ENCODE measurements at regions not wholly inside any gene's neighbourhood (a gene's known extent, or its start where the extent isn't known, plus 50 kb on each side); places are given as distances from the start of the nearest gene placed in this dataset.
"Not testable (repeated sequence)": the region's sequence is repeated elsewhere in the genome, so short reads cannot be mapped to it uniquely, and the experiment has no call there.

DNA sequence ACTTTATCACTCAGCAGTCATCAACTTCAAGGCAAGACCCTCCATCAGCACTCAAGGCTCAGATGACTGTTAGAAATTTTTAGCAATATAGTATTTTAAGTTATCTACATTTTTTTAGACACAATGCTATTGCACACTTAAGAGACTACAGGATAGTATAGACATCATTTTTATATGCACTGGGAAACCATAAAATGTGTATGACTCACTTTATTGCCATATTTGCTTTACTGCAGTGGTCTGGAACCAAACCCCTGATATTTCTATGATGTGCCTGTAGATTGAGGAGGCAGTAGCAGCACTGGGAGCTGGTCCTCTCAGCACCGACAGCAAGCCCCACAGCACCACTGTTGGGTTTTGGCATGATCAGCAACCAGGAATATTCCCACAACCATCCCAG, 264.8 kb upstream of the HNRNPA3 start:
- no peak overlapping the region for H3K4me3 ChIP-seq (ENCODE audit: severe bottlenecking)
- TF ChIP-seq, protein P1, sequence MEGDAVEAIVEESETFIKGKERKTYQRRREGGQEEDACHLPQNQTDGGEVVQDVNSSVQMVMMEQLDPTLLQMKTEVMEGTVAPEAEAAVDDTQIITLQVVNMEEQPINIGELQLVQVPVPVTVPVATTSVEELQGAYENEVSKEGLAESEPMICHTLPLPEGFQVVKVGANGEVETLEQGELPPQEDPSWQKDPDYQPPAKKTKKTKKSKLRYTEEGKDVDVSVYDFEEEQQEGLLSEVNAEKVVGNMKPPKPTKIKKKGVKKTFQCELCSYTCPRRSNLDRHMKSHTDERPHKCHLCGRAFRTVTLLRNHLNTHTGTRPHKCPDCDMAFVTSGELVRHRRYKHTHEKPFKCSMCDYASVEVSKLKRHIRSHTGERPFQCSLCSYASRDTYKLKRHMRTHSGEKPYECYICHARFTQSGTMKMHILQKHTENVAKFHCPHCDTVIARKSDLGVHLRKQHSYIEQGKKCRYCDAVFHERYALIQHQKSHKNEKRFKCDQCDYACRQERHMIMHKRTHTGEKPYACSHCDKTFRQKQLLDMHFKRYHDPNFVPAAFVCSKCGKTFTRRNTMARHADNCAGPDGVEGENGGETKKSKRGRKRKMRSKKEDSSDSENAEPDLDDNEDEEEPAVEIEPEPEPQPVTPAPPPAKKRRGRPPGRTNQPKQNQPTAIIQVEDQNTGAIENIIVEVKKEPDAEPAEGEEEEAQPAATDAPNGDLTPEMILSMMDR (IDR thresholded peaks at IDR 0.05; ENCODE audit: poor library complexity, severe bottlenecking): no peak
- H3K9me3 ChIP-seq (ENCODE audit: severe bottlenecking): no peaks in the 10 kb centered on the region
- no peak overlapping the region for H3K27ac ChIP-seq (ENCODE audit: poor library complexity, severe bottlenecking)
- DNase-seq (ENCODE audit: low spot score) (no peak), ATAC-seq (ENCODE audit: low read depth) (no peak)
- H3K36me3 ChIP-seq (ENCODE audit: low read depth): no peaks in the 10 kb centered on the region
- H3K27me3 ChIP-seq (ENCODE audit: insufficient read depth, poor library complexity, severe bottlenecking): peaks cover 3% of the 10 kb centered on the region
- H3K4me1 ChIP-seq (ENCODE audit: insufficient read depth, poor library complexity, severe bottlenecking): no peaks in the 10 kb centered on the region

DNA sequence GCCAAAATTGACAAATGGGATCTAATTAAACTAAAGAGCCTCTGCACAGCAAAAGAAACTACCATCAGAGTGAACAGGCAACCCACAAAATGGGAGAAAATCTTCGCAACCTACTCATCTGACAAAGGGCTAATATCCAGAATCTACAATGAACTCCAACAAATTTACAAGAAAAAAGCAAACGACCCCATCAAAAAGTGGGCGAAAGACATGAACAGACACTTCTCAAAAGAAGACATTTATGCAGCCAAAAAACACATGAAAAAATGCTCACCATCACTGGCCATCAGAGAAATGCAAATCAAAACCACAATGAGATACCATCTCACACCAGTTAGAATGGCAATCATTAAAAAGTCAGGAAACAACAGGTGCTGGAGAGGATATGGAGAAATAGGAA, 261.4 kb upstream of the HNRNPA3 start:
- not testable (repeated sequence) for H3K27me3 ChIP-seq (ENCODE audit: insufficient read depth, poor library complexity, severe bottlenecking); H3K4me1 ChIP-seq (ENCODE audit: insufficient read depth, poor library complexity, severe bottlenecking); DNase-seq (ENCODE audit: low spot score); H3K4me3 ChIP-seq (ENCODE audit: severe bottlenecking); H3K9me3 ChIP-seq (ENCODE audit: severe bottlenecking); H3K27ac ChIP-seq (ENCODE audit: poor library complexity, severe bottlenecking); H3K36me3 ChIP-seq (ENCODE audit: low read depth); ATAC-seq (ENCODE audit: low read depth)

DNA sequence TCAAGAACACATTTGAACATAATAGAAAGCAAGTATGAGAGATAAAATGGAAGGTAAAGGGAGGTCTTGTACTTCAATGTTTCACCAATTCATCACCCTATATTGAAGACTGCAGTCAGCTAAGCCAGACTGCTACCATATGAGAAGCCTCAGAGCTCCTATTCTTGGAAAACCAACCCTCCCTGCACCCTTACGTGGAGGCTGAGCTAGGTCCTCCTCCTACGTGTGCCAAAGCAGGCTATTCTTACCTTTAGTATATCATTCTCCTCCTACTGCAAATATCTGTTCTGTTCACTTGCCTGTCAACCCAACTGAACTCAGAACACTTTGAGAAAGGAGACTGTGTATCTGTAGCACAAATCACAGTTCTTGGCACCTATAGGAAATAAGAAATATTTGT, 255.8 kb upstream of the HNRNPA3 start:
- no peak overlapping the region for H3K4me3 ChIP-seq (ENCODE audit: severe bottlenecking)
- H3K4me1 ChIP-seq (ENCODE audit: insufficient read depth, poor library complexity, severe bottlenecking): no peaks in the 10 kb centered on the region
- no peak for DNase-seq (ENCODE audit: low spot score)
- no peak for ATAC-seq (ENCODE audit: low read depth)
- TF ChIP-seq, protein P1 (IDR thresholded peaks at IDR 0.05; ENCODE audit: poor library complexity, severe bottlenecking): no peak
- H3K36me3 ChIP-seq (ENCODE audit: low read depth): no peaks in the 10 kb centered on the region
- peaks cover 11% of the 10 kb centered on the region for H3K27me3 ChIP-seq (ENCODE audit: insufficient read depth, poor library complexity, severe bottlenecking)
- no peaks in the 10 kb centered on the region for H3K9me3 ChIP-seq (ENCODE audit: severe bottlenecking)
- H3K27ac ChIP-seq (ENCODE audit: poor library complexity, severe bottlenecking): no peak overlapping the region

DNA sequence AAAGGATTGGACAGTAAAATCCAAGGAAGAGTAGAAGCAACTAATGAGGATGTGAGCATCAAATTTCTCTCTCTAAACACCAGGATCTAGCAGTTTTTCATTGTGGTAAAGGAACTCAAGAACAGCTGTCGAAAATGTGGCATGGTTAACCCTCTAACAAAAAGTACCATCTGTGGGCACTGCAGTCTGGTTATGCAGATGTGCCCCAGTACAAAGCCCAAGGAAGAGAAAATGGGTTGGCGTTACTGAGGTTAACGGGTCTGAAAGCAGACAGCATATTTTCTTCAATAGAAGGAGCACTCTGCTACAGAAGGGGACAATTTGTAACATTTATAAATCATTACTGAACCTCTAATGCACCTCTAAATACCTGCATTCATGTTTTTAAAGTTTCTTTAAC, 253.0 kb upstream of the HNRNPA3 start:
- DNase-seq (ENCODE audit: low spot score) (no peak), ATAC-seq (ENCODE audit: low read depth) (no peak)
- Histone ChIP-seq H3K27me3 (ENCODE audit: insufficient read depth, poor library complexity, severe bottlenecking) (peaks cover 19% of the 10 kb centered on the region), H3K36me3 (ENCODE audit: low read depth) (no peaks in the 10 kb centered on the region), H3K4me3 (ENCODE audit: severe bottlenecking) (no peak overlapping the region), H3K4me1 (ENCODE audit: insufficient read depth, poor library complexity, severe bottlenecking) (no peaks in the 10 kb centered on the region), H3K27ac (ENCODE audit: poor library complexity, severe bottlenecking) (no peak overlapping the region), H3K9me3 (ENCODE audit: severe bottlenecking) (no peaks in the 10 kb centered on the region)
- TF ChIP-seq, protein P1 (IDR thresholded peaks at IDR 0.05; ENCODE audit: poor library complexity, severe bottlenecking): no peak

DNA sequence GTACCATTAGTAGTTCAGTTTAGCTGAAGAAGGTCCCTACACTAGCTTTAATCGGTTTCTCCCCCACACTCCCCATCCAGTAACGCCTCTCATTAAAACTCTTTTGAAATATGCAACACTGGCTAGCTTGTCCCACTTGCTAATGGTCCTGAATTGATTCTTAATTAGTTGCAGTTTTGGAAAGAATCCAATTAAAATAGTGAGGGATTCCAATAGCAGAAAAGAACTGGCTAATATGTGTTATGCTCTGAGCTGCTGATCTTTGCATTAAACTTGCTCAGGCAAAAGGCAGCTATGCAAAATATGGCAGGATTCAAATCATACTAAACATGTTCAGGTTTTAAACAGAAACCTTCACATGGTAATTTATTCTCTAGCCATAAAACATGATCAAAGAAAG, 252.5 kb upstream of the HNRNPA3 start:
- ATAC-seq (ENCODE audit: low read depth) (no peak), DNase-seq (ENCODE audit: low spot score) (no peak)
- Histone ChIP-seq H3K36me3 (ENCODE audit: low read depth) (no peaks in the 10 kb centered on the region), H3K27me3 (ENCODE audit: insufficient read depth, poor library complexity, severe bottlenecking) (peaks cover 16% of the 10 kb centered on the region), H3K4me1 (ENCODE audit: insufficient read depth, poor library complexity, severe bottlenecking) (no peaks in the 10 kb centered on the region), H3K4me3 (ENCODE audit: severe bottlenecking) (no peak overlapping the region), H3K27ac (ENCODE audit: poor library complexity, severe bottlenecking) (no peak overlapping the region), H3K9me3 (ENCODE audit: severe bottlenecking) (no peaks in the 10 kb centered on the region)
- TF ChIP-seq, protein P1 (IDR thresholded peaks at IDR 0.05; ENCODE audit: poor library complexity, severe bottlenecking): no peak

Data from RWPE2 (cell line).